Panc1 (cell line): ENCODE measurements at regions not wholly inside any gene's neighbourhood (a gene's known extent, or its start where the extent isn't known, plus 50 kb on each side); places are given as distances from the start of the nearest gene placed in this dataset.

Experiments used
- ATAC-seq: fragments of 200-7000 bp; cut with Tn5 transposase; 2 replicates; pipeline ENCODE4 v1.9.1; 2020; ENCODE audit warnings: mild to moderate bottlenecking, moderate library complexity
- BruUV-seq: library from RNA; stranded (reverse); fragments of 400-500 nt; replicated peaks from 2 replicates; lab custom pipeline; 2021; lab: Mats Ljungman, UMichigan
- CTCF ChIA-PET: fragments of 300-600 bp; sonication (Branson Sonifier 250); formaldehyde crosslinking; loops from one replicate; lab custom pipeline; 2022; ENCODE audit warnings: antibody characterized with exemption; lab: Charles Lee
- POLR2A ChIA-PET: fragments of 300-600 bp; sonication (Branson Sonifier 250); formaldehyde crosslinking; loops from one replicate; lab custom pipeline; 2022; ENCODE audit warnings: antibody characterized with exemption; lab: Charles Lee
- DNase-seq: peaks from one replicate; pipeline ENCODE4 v3.0.0-alpha.2; 2010; ENCODE audit warnings: low read depth, low spot score
- H3K27ac ChIP-seq: 2 replicates; pipeline ENCODE4 v1.5.1; 2011; ENCODE audit warnings: mild to moderate bottlenecking, low read length, inconsistent platforms
- H3K27me3 ChIP-seq: fragments of 200-500 bp; sonication (Bioruptor generic); 2 replicates; pipeline ENCODE4 v1.6.0; 2014; ENCODE audit warnings: low read length, inconsistent platforms; ENCODE audit not compliant: control insufficient read depth, insufficient read depth
- H3K36me3 ChIP-seq: fragments of 200-500 bp; sonication (Bioruptor generic); 2 replicates; pipeline ENCODE4 v1.5.1; 2014; ENCODE audit warnings: inconsistent platforms, mild to moderate bottlenecking, low read length, moderate library complexity; ENCODE audit not compliant: control insufficient read depth, insufficient read depth
- H3K4me1 ChIP-seq: 2 replicates; pipeline ENCODE4 v1.5.1; 2011; ENCODE audit warnings: inconsistent platforms, mild to moderate bottlenecking, low read length, moderate library complexity; ENCODE audit not compliant: control insufficient read depth, insufficient read depth
- H3K4me3 ChIP-seq, 2 experiments: 2 replicates each; pipeline ENCODE4 v1.5.1; 2011 to 2012; ENCODE audit warnings: low read depth in 2 of 2, low read length in 2 of 2, mild to moderate bottlenecking in 2 of 2, inconsistent platforms in 1 of 2, moderate library complexity in 1 of 2
- H3K9me3 ChIP-seq: fragments of 200-500 bp; sonication (Bioruptor generic); 2 replicates; pipeline ENCODE4 v1.5.1; 2014; ENCODE audit warnings: low read depth, mild to moderate bottlenecking, inconsistent platforms, low read length, moderate library complexity; ENCODE audit not compliant: control insufficient read depth, insufficient read depth
- POLR2AphosphoS5 ChIP-seq: IDR thresholded peaks from 2 replicates; pipeline ENCODE4 v1.6.1; 2012; ENCODE audit warnings: mild to moderate bottlenecking, low read depth, low read length, moderate library complexity
- SIN3A ChIP-seq: IDR thresholded peaks from 2 replicates; pipeline ENCODE4 v1.6.1; 2012; ENCODE audit warnings: low read depth, mild to moderate bottlenecking, low read length, moderate library complexity, borderline replicate concordance; ENCODE audit not compliant: insufficient read depth
- TCF7L2 ChIP-seq: IDR thresholded peaks from 2 replicates; pipeline ENCODE4 v1.6.1; 2011; ENCODE audit warnings: mild to moderate bottlenecking, low read depth, low read length, inconsistent platforms
- in situ Hi-C: cut with HindIII; loops from 2 replicates; pipeline ENCODE4 v1.10.0; 2016; ENCODE audit warnings: low sequenced_read_pairs, low pct_unique_long_range_greater_than_20kb
- intact Hi-C: fragments of 100-400 bp; cut with micrococcal nuclease; formaldehyde crosslinking; loops from one replicate; pipeline ENCODE4 v1.10.0; 2022; ENCODE audit not compliant: unreplicated experiment
- TF ChIP-seq, protein P1 (sequence below), 2 experiments: IDR thresholded peaks; 2 replicates each; pipeline ENCODE4 v1.6.1; 2011 to 2012; ENCODE audit warnings: low read depth in 2 of 2, control low read depth in 1 of 2, low read length in 1 of 2, mild to moderate bottlenecking in 1 of 2, moderate library complexity in 1 of 2; ENCODE audit not compliant: insufficient read depth in 1 of 2
- TF ChIP-seq, protein P2 (sequence below): fragments of 450-650 bp; IDR thresholded peaks from 2 replicates; pipeline ENCODE4 v1.5.1; 2017; ENCODE audit warnings: mild to moderate bottlenecking

DNA sequence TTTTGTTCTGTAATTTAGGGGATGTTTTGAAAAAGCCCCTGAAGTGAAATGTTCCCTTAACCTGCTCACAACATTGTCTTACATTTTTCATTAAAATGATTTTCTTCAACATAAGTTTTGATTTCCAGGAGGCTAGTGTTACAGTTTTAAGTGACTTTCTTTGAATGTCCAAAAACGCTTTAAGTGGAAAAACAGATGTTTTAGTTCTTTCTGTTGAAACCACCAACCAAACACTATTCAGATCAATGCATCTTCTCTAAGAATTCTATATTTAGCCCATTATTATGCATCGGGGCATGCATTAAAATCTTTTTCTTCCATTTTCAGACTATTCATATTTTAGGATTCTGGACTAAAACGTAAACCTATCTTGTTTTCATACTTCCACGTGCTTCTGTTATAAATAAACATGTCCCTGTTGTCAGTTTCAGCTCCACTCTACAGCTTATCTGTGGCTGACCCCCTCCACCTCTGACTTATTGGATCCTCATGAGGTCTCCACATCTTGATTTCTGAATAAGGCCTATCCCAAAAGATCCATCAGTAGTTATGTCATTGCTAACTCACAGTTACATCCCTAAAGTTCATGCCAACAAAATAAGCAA is 882.3 kb upstream of the SEMA6A start:
- DNase-seq (no peak), ATAC-seq (no peak)
- CTCF ChIA-PET: no interaction called here
- H3K9me3 ChIP-seq: no peaks in the 10 kb centered on the region
- in situ Hi-C loops (no loop called here), intact Hi-C loops (no loop called here)
- TF ChIP-seq SIN3A (no peak), POLR2AphosphoS5 (no peak), TCF7L2 (no peak)
- TF ChIP-seq, protein P1, sequence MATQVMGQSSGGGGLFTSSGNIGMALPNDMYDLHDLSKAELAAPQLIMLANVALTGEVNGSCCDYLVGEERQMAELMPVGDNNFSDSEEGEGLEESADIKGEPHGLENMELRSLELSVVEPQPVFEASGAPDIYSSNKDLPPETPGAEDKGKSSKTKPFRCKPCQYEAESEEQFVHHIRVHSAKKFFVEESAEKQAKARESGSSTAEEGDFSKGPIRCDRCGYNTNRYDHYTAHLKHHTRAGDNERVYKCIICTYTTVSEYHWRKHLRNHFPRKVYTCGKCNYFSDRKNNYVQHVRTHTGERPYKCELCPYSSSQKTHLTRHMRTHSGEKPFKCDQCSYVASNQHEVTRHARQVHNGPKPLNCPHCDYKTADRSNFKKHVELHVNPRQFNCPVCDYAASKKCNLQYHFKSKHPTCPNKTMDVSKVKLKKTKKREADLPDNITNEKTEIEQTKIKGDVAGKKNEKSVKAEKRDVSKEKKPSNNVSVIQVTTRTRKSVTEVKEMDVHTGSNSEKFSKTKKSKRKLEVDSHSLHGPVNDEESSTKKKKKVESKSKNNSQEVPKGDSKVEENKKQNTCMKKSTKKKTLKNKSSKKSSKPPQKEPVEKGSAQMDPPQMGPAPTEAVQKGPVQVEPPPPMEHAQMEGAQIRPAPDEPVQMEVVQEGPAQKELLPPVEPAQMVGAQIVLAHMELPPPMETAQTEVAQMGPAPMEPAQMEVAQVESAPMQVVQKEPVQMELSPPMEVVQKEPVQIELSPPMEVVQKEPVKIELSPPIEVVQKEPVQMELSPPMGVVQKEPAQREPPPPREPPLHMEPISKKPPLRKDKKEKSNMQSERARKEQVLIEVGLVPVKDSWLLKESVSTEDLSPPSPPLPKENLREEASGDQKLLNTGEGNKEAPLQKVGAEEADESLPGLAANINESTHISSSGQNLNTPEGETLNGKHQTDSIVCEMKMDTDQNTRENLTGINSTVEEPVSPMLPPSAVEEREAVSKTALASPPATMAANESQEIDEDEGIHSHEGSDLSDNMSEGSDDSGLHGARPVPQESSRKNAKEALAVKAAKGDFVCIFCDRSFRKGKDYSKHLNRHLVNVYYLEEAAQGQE (IDR thresholded peaks at IDR 0.05; ENCODE audit: insufficient read depth in 1 of 2, low read depth in 2 of 2, low read length in 1 of 2): no peak
- TF ChIP-seq, protein P2, sequence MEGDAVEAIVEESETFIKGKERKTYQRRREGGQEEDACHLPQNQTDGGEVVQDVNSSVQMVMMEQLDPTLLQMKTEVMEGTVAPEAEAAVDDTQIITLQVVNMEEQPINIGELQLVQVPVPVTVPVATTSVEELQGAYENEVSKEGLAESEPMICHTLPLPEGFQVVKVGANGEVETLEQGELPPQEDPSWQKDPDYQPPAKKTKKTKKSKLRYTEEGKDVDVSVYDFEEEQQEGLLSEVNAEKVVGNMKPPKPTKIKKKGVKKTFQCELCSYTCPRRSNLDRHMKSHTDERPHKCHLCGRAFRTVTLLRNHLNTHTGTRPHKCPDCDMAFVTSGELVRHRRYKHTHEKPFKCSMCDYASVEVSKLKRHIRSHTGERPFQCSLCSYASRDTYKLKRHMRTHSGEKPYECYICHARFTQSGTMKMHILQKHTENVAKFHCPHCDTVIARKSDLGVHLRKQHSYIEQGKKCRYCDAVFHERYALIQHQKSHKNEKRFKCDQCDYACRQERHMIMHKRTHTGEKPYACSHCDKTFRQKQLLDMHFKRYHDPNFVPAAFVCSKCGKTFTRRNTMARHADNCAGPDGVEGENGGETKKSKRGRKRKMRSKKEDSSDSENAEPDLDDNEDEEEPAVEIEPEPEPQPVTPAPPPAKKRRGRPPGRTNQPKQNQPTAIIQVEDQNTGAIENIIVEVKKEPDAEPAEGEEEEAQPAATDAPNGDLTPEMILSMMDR: no peak
- no peaks in the 10 kb centered on the region for H3K4me1 ChIP-seq
- H3K4me3 ChIP-seq: no peak overlapping the region
- BruUV-seq: no TSS peak
- POLR2A ChIA-PET: no interaction called here
- H3K27ac ChIP-seq: no peak overlapping the region
- no peaks in the 10 kb centered on the region for H3K36me3 ChIP-seq
- H3K27me3 ChIP-seq: no peaks in the 10 kb centered on the region

DNA sequence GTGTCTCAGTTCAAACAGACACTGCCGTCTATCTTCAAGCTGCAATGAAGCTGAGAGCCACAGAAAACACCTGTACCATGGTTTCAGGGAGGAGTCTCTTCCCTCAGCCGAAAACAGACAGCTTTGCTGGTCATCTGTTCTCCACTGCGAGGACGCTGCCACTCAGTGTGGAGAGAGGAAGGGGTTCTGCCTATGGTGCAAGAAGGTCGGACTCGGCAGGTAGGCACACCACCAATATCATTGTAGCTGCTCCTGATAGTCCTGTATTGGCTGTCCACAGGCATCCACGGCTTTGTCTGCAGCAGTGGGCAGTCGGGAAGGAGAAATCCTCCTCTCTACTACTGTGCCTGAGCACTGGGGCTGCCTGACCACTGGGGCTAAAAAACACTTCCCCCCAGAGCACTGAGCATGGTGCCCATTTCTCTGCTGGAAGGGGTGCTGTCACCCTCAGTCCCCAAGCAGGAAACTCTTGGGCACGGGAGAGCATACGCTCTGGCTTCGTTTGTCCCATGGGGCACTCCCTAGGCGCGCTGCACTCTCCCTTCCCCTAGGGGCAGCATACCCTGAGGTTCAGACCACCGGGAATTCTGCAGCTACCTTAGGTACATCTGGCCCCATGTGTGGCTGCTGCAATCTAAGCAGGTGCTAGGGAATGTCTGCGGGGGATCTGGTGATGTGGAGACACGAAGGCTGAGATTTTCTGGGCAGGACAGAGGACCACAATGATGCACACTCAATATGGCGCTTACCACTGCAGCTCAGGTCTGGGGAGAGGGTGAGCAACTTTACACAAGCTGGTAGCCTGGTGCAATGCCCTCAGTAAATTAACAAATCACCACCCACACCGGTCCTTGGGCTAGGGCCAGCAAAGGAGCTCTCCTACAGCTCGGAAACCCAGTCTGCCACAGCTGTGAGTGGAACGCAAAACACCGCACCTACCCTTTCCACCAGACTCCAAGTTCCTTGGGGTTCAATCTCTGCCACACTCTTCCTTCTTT is 880.9 kb upstream of the SEMA6A start:
- H3K36me3 ChIP-seq: no peaks in the 10 kb centered on the region
- H3K27me3 ChIP-seq: no peaks in the 10 kb centered on the region
- no peak for DNase-seq
- POLR2A ChIA-PET: no interaction called here
- TF ChIP-seq, protein P2: no peak
- TF ChIP-seq, protein P1 (IDR thresholded peaks at IDR 0.05; ENCODE audit: insufficient read depth in 1 of 2, low read depth in 2 of 2, low read length in 1 of 2): no peak
- TF ChIP-seq SIN3A: no peak
- no peak for TF ChIP-seq POLR2AphosphoS5
- CTCF ChIA-PET: interaction anchor here (1.4 kb wide), 1 partner anchor 1057 kb away, joined by 3 read pairs; no protein-coding TSS in a partner anchor
- peak overlapping the region; percentile 5 to 14; a peak in 1 of 4 replicates for H3K4me3 ChIP-seq
- intact Hi-C loops (no loop called here), in situ Hi-C loops (no loop called here)
- ATAC-seq: peak; percentile 51
- H3K27ac ChIP-seq: no peak overlapping the region
- H3K9me3 ChIP-seq: no peaks in the 10 kb centered on the region
- H3K4me1 ChIP-seq: no peaks in the 10 kb centered on the region
- BruUV-seq: no TSS peak
